ENCODE measurements at regions not wholly inside any gene's neighbourhood (a gene's known extent, or its start where the extent isn't known, plus 50 kb on each side); places are given as distances from the start of the nearest gene placed in this dataset.

DNA sequence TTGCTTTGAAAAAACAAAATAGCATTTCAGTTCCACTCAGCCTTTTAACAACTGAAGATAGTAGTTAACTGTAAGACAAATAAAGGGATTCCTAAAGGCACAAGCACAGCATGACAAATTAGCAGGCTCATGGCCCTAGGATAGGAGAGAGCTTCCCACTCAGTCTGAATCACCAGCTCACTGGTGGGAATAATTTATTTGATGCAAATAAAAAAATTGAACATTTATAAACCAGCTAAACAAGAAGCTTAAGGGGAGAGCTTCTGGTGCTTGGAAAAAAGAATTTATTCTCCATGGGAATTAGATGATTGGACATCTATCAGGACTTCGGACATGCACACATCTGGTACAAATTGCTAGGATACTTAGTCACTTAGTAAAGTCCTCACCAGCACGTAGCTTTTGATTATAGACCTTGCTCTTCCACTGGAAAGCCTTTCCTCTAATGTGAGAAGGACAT, 294.1 kb upstream of the TNC start:
- H3K4me3 ChIP-seq (ENCODE audit: control insufficient read depth, low read depth, low read length), result no peak overlapping the region
- TF ChIP-seq, protein P1, sequence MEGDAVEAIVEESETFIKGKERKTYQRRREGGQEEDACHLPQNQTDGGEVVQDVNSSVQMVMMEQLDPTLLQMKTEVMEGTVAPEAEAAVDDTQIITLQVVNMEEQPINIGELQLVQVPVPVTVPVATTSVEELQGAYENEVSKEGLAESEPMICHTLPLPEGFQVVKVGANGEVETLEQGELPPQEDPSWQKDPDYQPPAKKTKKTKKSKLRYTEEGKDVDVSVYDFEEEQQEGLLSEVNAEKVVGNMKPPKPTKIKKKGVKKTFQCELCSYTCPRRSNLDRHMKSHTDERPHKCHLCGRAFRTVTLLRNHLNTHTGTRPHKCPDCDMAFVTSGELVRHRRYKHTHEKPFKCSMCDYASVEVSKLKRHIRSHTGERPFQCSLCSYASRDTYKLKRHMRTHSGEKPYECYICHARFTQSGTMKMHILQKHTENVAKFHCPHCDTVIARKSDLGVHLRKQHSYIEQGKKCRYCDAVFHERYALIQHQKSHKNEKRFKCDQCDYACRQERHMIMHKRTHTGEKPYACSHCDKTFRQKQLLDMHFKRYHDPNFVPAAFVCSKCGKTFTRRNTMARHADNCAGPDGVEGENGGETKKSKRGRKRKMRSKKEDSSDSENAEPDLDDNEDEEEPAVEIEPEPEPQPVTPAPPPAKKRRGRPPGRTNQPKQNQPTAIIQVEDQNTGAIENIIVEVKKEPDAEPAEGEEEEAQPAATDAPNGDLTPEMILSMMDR (IDR thresholded peaks at IDR 0.05; ENCODE audit: control insufficient read depth, insufficient read depth, low read depth, low read length, missing control alignments), result no peak
- DNase-seq (ENCODE audit: low read depth), result peak; percentile 77

- H3K4me3 ChIP-seq (ENCODE audit: control insufficient read depth, low read depth, low read length), result no peak overlapping the region
- no peak for DNase-seq (ENCODE audit: low read depth)
- TF ChIP-seq, protein P1 (IDR thresholded peaks at IDR 0.05; ENCODE audit: control insufficient read depth, insufficient read depth, low read depth, low read length, missing control alignments), result no peak
These were observed 294.7 kb upstream of the TNC start for GRCh38 chr9:115412656-115413055.

- TF ChIP-seq, protein P1 (IDR thresholded peaks at IDR 0.05; ENCODE audit: control insufficient read depth, insufficient read depth, low read depth, low read length, missing control alignments), result no peak
- no peak overlapping the region for H3K4me3 ChIP-seq (ENCODE audit: control insufficient read depth, low read depth, low read length)
- DNase-seq (ENCODE audit: low read depth), result no peak
These were observed 295.3 kb upstream of the TNC start for GRCh38 chr9:115413304-115413703.

GRCh38 chr9:115413766-115414382, 295.9 kb upstream of the TNC start:
- DNase-seq (ENCODE audit: low read depth), result no peak
- no peak overlapping the region for H3K4me3 ChIP-seq (ENCODE audit: control insufficient read depth, low read depth, low read length)
- TF ChIP-seq, protein P1 (IDR thresholded peaks at IDR 0.05; ENCODE audit: control insufficient read depth, insufficient read depth, low read depth, low read length, missing control alignments), result no peak

DNA sequence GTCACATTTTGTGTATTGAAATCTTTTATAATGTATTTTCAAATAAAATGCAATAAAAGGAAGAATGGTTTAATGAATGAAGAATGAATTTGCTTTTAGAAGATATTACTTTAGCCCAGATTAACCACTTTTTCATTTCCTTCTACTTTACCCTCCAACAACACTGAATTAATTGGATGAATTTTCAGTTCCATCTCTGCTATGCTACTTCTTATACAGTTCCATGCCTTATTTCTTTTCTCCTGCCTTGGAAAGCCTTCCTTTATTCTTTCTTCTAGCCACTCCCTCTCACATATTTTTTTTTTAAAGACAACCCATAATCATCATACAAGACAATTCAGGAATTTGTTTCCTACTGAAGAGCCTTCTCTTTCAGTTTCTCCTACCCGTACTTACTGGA, 296.6 kb upstream of the TNC start:
- no peak for DNase-seq (ENCODE audit: low read depth)
- TF ChIP-seq, protein P1 (IDR thresholded peaks at IDR 0.05; ENCODE audit: control insufficient read depth, insufficient read depth, low read depth, low read length, missing control alignments), result no peak
- no peak overlapping the region for H3K4me3 ChIP-seq (ENCODE audit: control insufficient read depth, low read depth, low read length)

DNA sequence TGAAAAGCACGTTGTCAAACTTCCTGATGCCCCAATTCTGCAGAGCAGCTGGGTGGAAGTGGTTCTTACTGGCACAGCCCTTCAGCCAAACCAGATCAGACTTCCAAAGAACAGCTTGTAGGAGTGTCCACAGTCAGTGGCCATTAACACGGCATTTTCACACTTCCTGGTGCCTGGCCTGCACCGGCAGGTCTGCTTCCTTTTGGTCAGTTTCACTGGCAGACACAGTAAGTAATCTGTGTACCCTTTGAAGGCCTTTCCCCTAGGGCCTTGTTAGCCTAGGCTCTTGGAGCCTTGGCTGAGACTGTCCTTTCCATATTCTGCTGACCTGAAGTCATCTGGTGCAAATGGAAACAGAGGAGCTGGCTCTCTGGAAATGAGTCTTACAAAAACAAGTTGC, 297.5 kb upstream of the TNC start:
- TF ChIP-seq, protein P1 (IDR thresholded peaks at IDR 0.05; ENCODE audit: control insufficient read depth, insufficient read depth, low read depth, low read length, missing control alignments), result no peak

More for the DNA sequence above, 297.5 kb upstream of the TNC start:
- DNase-seq (ENCODE audit: low read depth), result no peak
- no peak overlapping the region for H3K4me3 ChIP-seq (ENCODE audit: control insufficient read depth, low read depth, low read length)

Measured in AG09309 (cell line).